ENCODE measurements at regions not wholly inside any gene's neighbourhood (a gene's known extent, or its start where the extent isn't known, plus 50 kb on each side); places are given as distances from the start of the nearest gene placed in this dataset.

GRCh38 chr1:157193702-157194391, 55.7 kb upstream of the ETV3 start:
- no peak for TF ChIP-seq POLR2A (IDR thresholded peaks at IDR 0.05; ENCODE audit: extremely low read depth, insufficient read length)
- TF ChIP-seq CTCF (IDR thresholded peaks at IDR 0.05; ENCODE audit: low read depth, low read length), result peak; percentile 76
- TF ChIP-seq MAX (IDR thresholded peaks at IDR 0.05; ENCODE audit: low read depth, low read length), result no peak
- TF ChIP-seq MYC (IDR thresholded peaks at IDR 0.05; ENCODE audit: low read depth, low read length), result no peak

Data from NB4 (cell line).